Endothelial cell of umbilical vein (primary cell): ENCODE measurements at regions not wholly inside any gene's neighbourhood (a gene's known extent, or its start where the extent isn't known, plus 50 kb on each side); places are given as distances from the start of the nearest gene placed in this dataset.

ENCODE experiments used
- BruUV-seq: library from RNA; stranded (reverse); fragments of 400-500 nt; replicated peaks from 2 replicates; lab custom pipeline; 2021; lab: Mats Ljungman, UMichigan
- CTCF ChIA-PET: fragments of 300-600, 350-600 bp; sonication (Branson Sonifier 250); formaldehyde crosslinking; loops from one replicate; lab custom pipeline; 2021; ENCODE audit warnings: antibody characterized with exemption, inconsistent platforms; lab: Charles Lee
- POLR2A ChIA-PET: fragments of 300-600, 350-600 bp; sonication (Branson Sonifier 250); formaldehyde crosslinking; loops from one replicate; lab custom pipeline; 2021; ENCODE audit warnings: antibody characterized with exemption, inconsistent platforms; lab: Charles Lee
- DNase-seq: peaks from one replicate; pipeline ENCODE4 v3.0.0-alpha.2; 2011; ENCODE audit warnings: low read depth, low spot score
- FAIRE-seq: peaks from 2 replicates; lab custom pipeline; 2011; peaks lifted over from hg19 to GRCh38; lab: Jason Lieb, UNC
- H2AFZ ChIP-seq: 2 replicates; pipeline ENCODE4 v1.6.0; 2012; ENCODE audit warnings: low read depth, low read length, control low read depth, inconsistent platforms
- H3K27ac ChIP-seq: 2 replicates; pipeline ENCODE4 v1.5.1; 2011; ENCODE audit warnings: low read depth, mild to moderate bottlenecking, control low read depth, low read length, moderate library complexity; ENCODE audit not compliant: insufficient read depth
- H3K27me3 ChIP-seq, 2 experiments: 2 replicates each; pipeline versions ENCODE4 v1.6.0 to v1.6.1; 2011; ENCODE audit warnings: low read length in 2 of 2, mixed read lengths in 1 of 2; ENCODE audit not compliant: control insufficient read depth in 2 of 2, insufficient read depth in 2 of 2
- H3K36me3 ChIP-seq, 2 experiments: 2 replicates in 1 of 2; 3 replicates in 1 of 2; pipeline ENCODE4 v1.5.1; 2011; ENCODE audit warnings: low read length in 2 of 2, mild to moderate bottlenecking in 1 of 2, moderate library complexity in 1 of 2; ENCODE audit not compliant: control insufficient read depth in 2 of 2, insufficient read depth in 2 of 2; ENCODE audit errors: extremely low read depth in 1 of 2
- H3K4me1 ChIP-seq: 3 replicates; pipeline ENCODE4 v1.5.1; 2011; ENCODE audit warnings: mild to moderate bottlenecking, low read length; ENCODE audit not compliant: control insufficient read depth, insufficient read depth; ENCODE audit errors: extremely low read depth
- H3K4me2 ChIP-seq: 2 replicates; pipeline ENCODE4 v1.6.1; 2011; ENCODE audit warnings: low read length, control low read depth, mixed read lengths; ENCODE audit not compliant: insufficient read depth
- H3K4me3 ChIP-seq, 3 experiments: fragments of 200-600 bp in 1 of 3; sonication (generic), shearing (Covaris generic) in 1 of 3; replicated peaks in 1 of 3; 2 replicates each; pipeline ENCODE4 v1.5.1; 2011 to 2016; ENCODE audit warnings: control low read depth in 3 of 3, low read length in 3 of 3, mild to moderate bottlenecking in 2 of 3, inconsistent platforms in 1 of 3, low read depth in 1 of 3, moderate library complexity in 1 of 3; ENCODE audit not compliant: insufficient read depth in 1 of 3
- H3K79me2 ChIP-seq: 2 replicates; pipeline ENCODE4 v1.6.0; 2012; ENCODE audit warnings: low read length, inconsistent platforms; ENCODE audit not compliant: control insufficient read depth, insufficient read depth
- H3K9ac ChIP-seq: replicated peaks from 2 replicates; pipeline ENCODE3; 2011; ENCODE audit warnings: low read length, control low read depth; ENCODE audit not compliant: insufficient read depth; ENCODE audit errors: extremely low read depth
- H3K9me1 ChIP-seq: replicated peaks from 3 replicates; pipeline ENCODE4 v1.6.0; 2011; ENCODE audit warnings: mild to moderate bottlenecking, low read length; ENCODE audit not compliant: control insufficient read depth, insufficient read depth; ENCODE audit errors: extremely low read depth
- H3K9me3 ChIP-seq: replicated peaks from 2 replicates; pipeline ENCODE4 v1.5.1; 2012; ENCODE audit warnings: low read length, inconsistent platforms; ENCODE audit not compliant: control insufficient read depth, insufficient read depth
- H4K20me1 ChIP-seq: replicated peaks from 2 replicates; pipeline ENCODE3; 2011; ENCODE audit warnings: mild to moderate bottlenecking, low read length; ENCODE audit not compliant: control insufficient read depth, insufficient read depth; ENCODE audit errors: extremely low read depth
- CTCF ChIP-seq, 2 donors: IDR thresholded peaks; 1 replicate in 1 of 2; 2 replicates in 1 of 2; pipeline ENCODE4 v1.5.1; 2011; ENCODE audit warnings: low read length in 2 of 2, mild to moderate bottlenecking in 2 of 2, moderate library complexity in 2 of 2, control low read depth in 1 of 2, inconsistent platforms in 1 of 2, low read depth in 1 of 2; ENCODE audit not compliant: insufficient read depth in 1 of 2; ENCODE audit errors: extremely low read depth in 1 of 2
- EZH2 ChIP-seq: IDR thresholded peaks from 2 replicates; pipeline ENCODE4 v1.6.1; 2012; ENCODE audit warnings: borderline replicate concordance, low read depth, mild to moderate bottlenecking, moderate library complexity, low read length, inconsistent platforms; ENCODE audit not compliant: severe bottlenecking
- FOS ChIP-seq: IDR thresholded peaks from 2 replicates; pipeline ENCODE4 v1.6.1; 2011; ENCODE audit warnings: mild to moderate bottlenecking, low read length, moderate library complexity, borderline replicate concordance; ENCODE audit not compliant: insufficient read depth
- GATA2 ChIP-seq: IDR thresholded peaks from 2 replicates; pipeline ENCODE4 v1.7.0; 2011; ENCODE audit warnings: low read depth, mild to moderate bottlenecking, moderate library complexity, mixed read lengths, low read length; ENCODE audit not compliant: insufficient read length, insufficient read depth
- JUN ChIP-seq: IDR thresholded peaks from 2 replicates; pipeline ENCODE4 v1.6.1; 2011; ENCODE audit warnings: borderline replicate concordance, low read depth; ENCODE audit not compliant: insufficient read length, insufficient read depth
- MAX ChIP-seq: IDR thresholded peaks from 2 replicates; pipeline ENCODE4 v1.6.1; 2011; ENCODE audit not compliant: insufficient read depth, insufficient read length
- MYC ChIP-seq: IDR thresholded peaks from one replicate; pipeline ENCODE4 v1.6.1; 2011; ENCODE audit warnings: mild to moderate bottlenecking, low read depth, low read length
- POLR2A ChIP-seq: IDR thresholded peaks from 2 replicates; pipeline ENCODE4 v1.6.1; 2012; ENCODE audit warnings: low read depth, mild to moderate bottlenecking, control low read depth, low read length
- POLR2AphosphoS5 ChIP-seq: IDR thresholded peaks from 2 replicates; pipeline ENCODE4 v1.6.1; 2012; ENCODE audit warnings: low read depth, mild to moderate bottlenecking, control low read depth, low read length, moderate library complexity; ENCODE audit not compliant: insufficient read depth
- dilution Hi-C: fragments of 300-500 bp; cut with MboI; formaldehyde crosslinking; loops from one replicate; pipeline ENCODE4 v1.15.0; 2019; ENCODE audit warnings: low sequenced_read_pairs; ENCODE audit not compliant: extremely low pct_ligation_motif_present
- intact Hi-C: fragments of 100-400 bp; cut with micrococcal nuclease; formaldehyde crosslinking; loops from one replicate; pipeline ENCODE4 v1.10.0; 2022

GRCh38 chrX:750263-750662 is 119.7 kb downstream of the SHOX start:
- dilution Hi-C loops = no loop called here
- H3K36me3 ChIP-seq = no peaks in the 10 kb centered on the region
- H3K4me2 ChIP-seq = no peak overlapping the region
- no peak overlapping the region for H3K27ac ChIP-seq
- BruUV-seq = no TSS peak
- H3K4me1 ChIP-seq = no peaks in the 10 kb centered on the region
- no peaks in the 10 kb centered on the region for H3K9me1 ChIP-seq
- CTCF ChIA-PET = no interaction called here
- DNase-seq (no peak), FAIRE-seq (no peak)
- no peaks in the 10 kb centered on the region for H4K20me1 ChIP-seq
- POLR2A ChIA-PET = no interaction called here
- H3K9ac ChIP-seq = no peak overlapping the region
- H3K27me3 ChIP-seq = no peaks in the 10 kb centered on the region
- TF ChIP-seq POLR2A (no peak), MAX (no peak)
- no peak overlapping the region for H3K4me3 ChIP-seq
- no peaks in the 10 kb centered on the region for H3K79me2 ChIP-seq
- no peak overlapping the region for H2AFZ ChIP-seq
- intact Hi-C loops = no loop called here
- H3K9me3 ChIP-seq = peaks cover 7% of the 10 kb centered on the region

- Histone ChIP-seq H3K9ac (no peak overlapping the region), H3K27me3 (no peaks in the 10 kb centered on the region), H3K79me2 (no peaks in the 10 kb centered on the region), H3K4me2 (no peak overlapping the region), H3K4me1 (no peaks in the 10 kb centered on the region), H3K9me1 (no peaks in the 10 kb centered on the region), H3K9me3 (peaks cover 5% of the 10 kb centered on the region), H2AFZ (no peak overlapping the region), H3K36me3 (no peaks in the 10 kb centered on the region), H3K27ac (no peak overlapping the region), H4K20me1 (no peaks in the 10 kb centered on the region), H3K4me3 (no peak overlapping the region)
- dilution Hi-C loops (no loop called here), intact Hi-C loops (no loop called here)
- POLR2A ChIA-PET = no interaction called here
- CTCF ChIA-PET = no interaction called here
- no TSS peak for BruUV-seq
- TF ChIP-seq POLR2A (no peak), MAX (no peak), FOS (no peak), EZH2 (no peak), CTCF (IDR thresholded peaks at IDR 0.05; ENCODE audit: extremely low read depth in 1 of 2, insufficient read depth in 1 of 2, low read depth in 1 of 2, low read length in 2 of 2) (no peak), POLR2AphosphoS5 (no peak), MYC (no peak), GATA2 (no peak), JUN (no peak)
- FAIRE-seq (no peak), DNase-seq (no peak)
These were observed 116.6 kb downstream of the SHOX start for GRCh38 chrX:747176-747575.
